Large intestine (tissue), 3 donors: ENCODE measurements at regions not wholly inside any gene's neighbourhood (a gene's known extent, or its start where the extent isn't known, plus 50 kb on each side); places are given as distances from the start of the nearest gene placed in this dataset.

ENCODE experiments used
- DNase-seq, 2 donors: peaks; one replicate each; pipeline versions ENCODE4 v3.0.0 to v3.0.0-alpha.2; 2013
- H3K27ac ChIP-seq: one replicate; pipeline ENCODE4 v1.5.1; 2013; ENCODE audit warnings: low read length
- H3K27me3 ChIP-seq: 2 replicates; pipeline ENCODE4 v1.6.1; 2013; ENCODE audit warnings: low read length; ENCODE audit not compliant: control insufficient read depth, insufficient read depth
- H3K36me3 ChIP-seq: 2 replicates; pipeline ENCODE4 v1.6.1; 2013; ENCODE audit warnings: low read length; ENCODE audit not compliant: control insufficient read depth, insufficient read depth
- H3K4me1 ChIP-seq: one replicate; pipeline ENCODE4 v1.6.1; 2013; ENCODE audit warnings: low read length; ENCODE audit not compliant: control insufficient read depth, insufficient read depth
- H3K4me3 ChIP-seq: one replicate; pipeline ENCODE4 v1.5.1; 2013; ENCODE audit warnings: low read length
- H3K9me3 ChIP-seq: one replicate; pipeline ENCODE4 v1.6.1; 2013; ENCODE audit warnings: mild to moderate bottlenecking, low read depth, low read length, moderate library complexity; ENCODE audit not compliant: control insufficient read depth
- WGBS: methylation state at CpG from one replicate; pipeline ENCODE4 v1.1.5; 2013; ENCODE audit warnings: low lambda C conversion rate; ENCODE audit not compliant: insufficient coverage; 5-methylcytosine and 5-hydroxymethylcytosine counted together

GRCh38 chr1:56395776-56396175 lies 183.6 kb downstream of the PLPP3 start:
- H3K27ac ChIP-seq, result no peak overlapping the region
- peaks cover 4% of the 10 kb centered on the region for H3K4me1 ChIP-seq
- WGBS, result no CpG with 5 or more reads among the region's 2 CpGs
- no peaks in the 10 kb centered on the region for H3K27me3 ChIP-seq
- H3K36me3 ChIP-seq, result no peaks in the 10 kb centered on the region
- H3K4me3 ChIP-seq, result no peak overlapping the region
- no peak for DNase-seq
- H3K9me3 ChIP-seq, result no peaks in the 10 kb centered on the region

GRCh38 chr1:56394298-56394697 lies 185.1 kb downstream of the PLPP3 start:
- Histone ChIP-seq H3K36me3 (no peaks in the 10 kb centered on the region), H3K4me3 (no peak overlapping the region), H3K27ac (no peak overlapping the region), H3K9me3 (no peaks in the 10 kb centered on the region), H3K27me3 (no peaks in the 10 kb centered on the region), H3K4me1 (peaks cover 4% of the 10 kb centered on the region)
- DNase-seq, result no peak
- WGBS, result 54% methylated on average over 2 of the region's 6 CpGs

- Histone ChIP-seq H3K27ac (no peak overlapping the region), H3K9me3 (no peaks in the 10 kb centered on the region), H3K4me1 (peaks cover under 1% of the 10 kb centered on the region), H3K36me3 (no peaks in the 10 kb centered on the region), H3K4me3 (no peak overlapping the region), H3K27me3 (no peaks in the 10 kb centered on the region)
- no peak for DNase-seq
- 81% methylated on average over 7 of the region's 16 CpGs for WGBS
These were observed 188.2 kb downstream of the PLPP3 start for GRCh38 chr1:56390934-56391731.

- Histone ChIP-seq H3K4me3 (no peak overlapping the region), H3K27ac (no peak overlapping the region), H3K36me3 (no peaks in the 10 kb centered on the region), H3K4me1 (no peaks in the 10 kb centered on the region), H3K9me3 (no peaks in the 10 kb centered on the region), H3K27me3 (no peaks in the 10 kb centered on the region)
- WGBS, result no CpG with 5 or more reads among the region's 3 CpGs
- DNase-seq, result peak in 1 of 2 donors; percentile 39
These were observed 189.0 kb downstream of the PLPP3 start for GRCh38 chr1:56390232-56390867.

GRCh38 chr1:56389813-56390212 lies 189.6 kb downstream of the PLPP3 start:
- H3K27ac ChIP-seq, result no peak overlapping the region
- peak in 1 of 2 donors; percentile 35 for DNase-seq
- no peak overlapping the region for H3K4me3 ChIP-seq
- no peaks in the 10 kb centered on the region for H3K4me1 ChIP-seq
- H3K27me3 ChIP-seq, result no peaks in the 10 kb centered on the region
- WGBS, result no CpG with 5 or more reads among the region's 2 CpGs
- no peaks in the 10 kb centered on the region for H3K9me3 ChIP-seq
- no peaks in the 10 kb centered on the region for H3K36me3 ChIP-seq

GRCh38 chr1:56387071-56387740 lies 192.2 kb downstream of the PLPP3 start:
- Histone ChIP-seq H3K27me3 (no peaks in the 10 kb centered on the region), H3K4me1 (no peaks in the 10 kb centered on the region), H3K27ac (no peak overlapping the region), H3K4me3 (no peak overlapping the region), H3K9me3 (no peaks in the 10 kb centered on the region), H3K36me3 (no peaks in the 10 kb centered on the region)
- WGBS, result 89% methylated on average over 1 of the region's 1 CpG
- no peak for DNase-seq

GRCh38 chr1:56385314-56385713 lies 194.0 kb downstream of the PLPP3 start:
- H3K36me3 ChIP-seq, result no peaks in the 10 kb centered on the region
- H3K27me3 ChIP-seq, result no peaks in the 10 kb centered on the region
- WGBS, result no CpG with 5 or more reads among the region's 1 CpG
- H3K27ac ChIP-seq, result no peak overlapping the region
- H3K4me1 ChIP-seq, result no peaks in the 10 kb centered on the region
- no peak overlapping the region for H3K4me3 ChIP-seq
- H3K9me3 ChIP-seq, result no peaks in the 10 kb centered on the region
- DNase-seq, result peak in 1 of 2 donors; percentile 43

- H3K36me3 ChIP-seq, result no peaks in the 10 kb centered on the region
- no peak for DNase-seq
- H3K9me3 ChIP-seq, result no peaks in the 10 kb centered on the region
- no peak overlapping the region for H3K4me3 ChIP-seq
- no peaks in the 10 kb centered on the region for H3K4me1 ChIP-seq
- H3K27me3 ChIP-seq, result no peaks in the 10 kb centered on the region
- no CpG with 5 or more reads among the region's 5 CpGs for WGBS
- no peak overlapping the region for H3K27ac ChIP-seq
These were observed 196.4 kb downstream of the PLPP3 start for GRCh38 chr1:56382929-56383328.

GRCh38 chr1:56380531-56380930 lies 198.8 kb downstream of the PLPP3 start:
- no peaks in the 10 kb centered on the region for H3K4me1 ChIP-seq
- no peak overlapping the region for H3K27ac ChIP-seq
- no peak overlapping the region for H3K4me3 ChIP-seq
- WGBS, result 80% methylated on average over 1 of the region's 4 CpGs
- H3K36me3 ChIP-seq, result no peaks in the 10 kb centered on the region
- no peaks in the 10 kb centered on the region for H3K9me3 ChIP-seq
- H3K27me3 ChIP-seq, result no peaks in the 10 kb centered on the region
- no peak for DNase-seq

GRCh38 chr1:56378341-56379070 lies 200.9 kb downstream of the PLPP3 start:
- H3K27ac ChIP-seq, result no peak overlapping the region
- H3K9me3 ChIP-seq, result no peaks in the 10 kb centered on the region
- no peak for DNase-seq
- H3K27me3 ChIP-seq, result no peaks in the 10 kb centered on the region
- H3K4me3 ChIP-seq, result no peak overlapping the region
- H3K4me1 ChIP-seq, result peaks cover 9% of the 10 kb centered on the region
- WGBS, result no CpG with 5 or more reads among the region's 6 CpGs
- H3K36me3 ChIP-seq, result no peaks in the 10 kb centered on the region
